ENCODE measurements at regions not wholly inside any gene's neighbourhood (a gene's known extent, or its start where the extent isn't known, plus 50 kb on each side); places are given as distances from the start of the nearest gene placed in this dataset.

DNA sequence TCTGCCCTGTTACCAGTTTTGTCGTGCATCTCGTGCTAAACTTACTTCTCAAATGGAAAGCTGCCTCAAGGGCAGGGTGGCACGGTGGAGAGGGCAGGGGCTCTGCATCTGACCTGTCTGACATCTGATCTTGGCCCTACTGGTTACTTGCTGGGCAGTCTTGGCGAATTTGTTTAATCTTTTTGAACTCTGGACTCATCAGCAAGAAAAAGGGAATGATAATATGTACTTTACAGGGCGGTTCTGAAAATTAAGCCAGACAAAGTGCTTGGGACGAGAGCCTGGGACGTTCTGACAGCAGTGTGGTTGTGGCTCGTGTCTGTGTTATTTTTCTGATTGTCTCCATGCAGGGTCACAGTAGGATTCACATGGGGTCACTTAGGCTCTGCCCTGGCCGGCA is 659.3 kb downstream of the VRK1 start:
- TF ChIP-seq, protein P1, sequence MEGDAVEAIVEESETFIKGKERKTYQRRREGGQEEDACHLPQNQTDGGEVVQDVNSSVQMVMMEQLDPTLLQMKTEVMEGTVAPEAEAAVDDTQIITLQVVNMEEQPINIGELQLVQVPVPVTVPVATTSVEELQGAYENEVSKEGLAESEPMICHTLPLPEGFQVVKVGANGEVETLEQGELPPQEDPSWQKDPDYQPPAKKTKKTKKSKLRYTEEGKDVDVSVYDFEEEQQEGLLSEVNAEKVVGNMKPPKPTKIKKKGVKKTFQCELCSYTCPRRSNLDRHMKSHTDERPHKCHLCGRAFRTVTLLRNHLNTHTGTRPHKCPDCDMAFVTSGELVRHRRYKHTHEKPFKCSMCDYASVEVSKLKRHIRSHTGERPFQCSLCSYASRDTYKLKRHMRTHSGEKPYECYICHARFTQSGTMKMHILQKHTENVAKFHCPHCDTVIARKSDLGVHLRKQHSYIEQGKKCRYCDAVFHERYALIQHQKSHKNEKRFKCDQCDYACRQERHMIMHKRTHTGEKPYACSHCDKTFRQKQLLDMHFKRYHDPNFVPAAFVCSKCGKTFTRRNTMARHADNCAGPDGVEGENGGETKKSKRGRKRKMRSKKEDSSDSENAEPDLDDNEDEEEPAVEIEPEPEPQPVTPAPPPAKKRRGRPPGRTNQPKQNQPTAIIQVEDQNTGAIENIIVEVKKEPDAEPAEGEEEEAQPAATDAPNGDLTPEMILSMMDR (IDR thresholded peaks at IDR 0.05; ENCODE audit: extremely low read depth in 1 of 2, insufficient read depth in 1 of 2, low read depth in 1 of 2, low read length in 2 of 2), result no peak
- TF ChIP-seq POLR2A (IDR thresholded peaks at IDR 0.05; ENCODE audit: low read depth, low read length) (no peak), JUN (IDR thresholded peaks at IDR 0.05; ENCODE audit: borderline replicate concordance, insufficient read depth, insufficient read length, low read depth) (no peak), EZH2 (IDR thresholded peaks at IDR 0.05; ENCODE audit: borderline replicate concordance, low read depth, low read length, severe bottlenecking) (no peak)
- TF ChIP-seq, protein P2, sequence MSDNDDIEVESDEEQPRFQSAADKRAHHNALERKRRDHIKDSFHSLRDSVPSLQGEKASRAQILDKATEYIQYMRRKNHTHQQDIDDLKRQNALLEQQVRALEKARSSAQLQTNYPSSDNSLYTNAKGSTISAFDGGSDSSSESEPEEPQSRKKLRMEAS (IDR thresholded peaks at IDR 0.05; ENCODE audit: insufficient read depth, insufficient read length), result no peak
